CD4-positive, alpha-beta T cell (primary cell): ENCODE measurements at regions not wholly inside any gene's neighbourhood (a gene's known extent, or its start where the extent isn't known, plus 50 kb on each side); places are given as distances from the start of the nearest gene placed in this dataset.
"Not testable (repeated sequence)": the region's sequence is repeated elsewhere in the genome, so short reads cannot be mapped to it uniquely, and the experiment has no call there.

Source experiments
- ATAC-seq: fragments of 200-7000 bp; cut with Tn5 transposase; one replicate; pipeline ENCODE4 v1.10.0; 2022; ENCODE audit warnings: mild to moderate bottlenecking; ENCODE audit not compliant: poor library complexity
- CTCF ChIA-PET: fragments of 350-600 bp; sonication (Branson Sonifier 250); formaldehyde crosslinking; loops from one replicate; lab custom pipeline; 2021; ENCODE audit warnings: antibody characterized with exemption, inconsistent platforms; lab: Charles Lee
- POLR2A ChIA-PET: fragments of 350-600 bp; sonication (Branson Sonifier 250); formaldehyde crosslinking; loops from one replicate; lab custom pipeline; 2021; ENCODE audit warnings: antibody characterized with exemption, inconsistent platforms; lab: Charles Lee
- DNase-seq, 14 experiments: peaks; one replicate each; pipeline ENCODE4 v3.0.0-alpha.2; 2013 to 2020; ENCODE audit warnings: mixed read lengths in 2 of 14
- H3K27ac ChIP-seq, 2 donors: one replicate each; pipeline versions ENCODE4 v1.5.1 to v1.7.0; 2013; ENCODE audit warnings: low read length in 2 of 2, low read depth in 1 of 2, mild to moderate bottlenecking in 1 of 2
- H3K27me3 ChIP-seq, 2 experiments: 1 replicate in 1 of 2; 2 replicates in 1 of 2; pipeline versions ENCODE4 v1.6.1 to v1.7.0; 2013; ENCODE audit warnings: low read length in 2 of 2, control low read depth in 1 of 2, mild to moderate bottlenecking in 1 of 2, moderate library complexity in 1 of 2; ENCODE audit not compliant: insufficient read depth in 2 of 2, control insufficient read depth in 1 of 2
- H3K36me3 ChIP-seq: one replicate; pipeline ENCODE4 v1.6.1; 2013; ENCODE audit warnings: low read length, control low read depth; ENCODE audit not compliant: insufficient read depth
- H3K4me1 ChIP-seq: one replicate; pipeline ENCODE4 v1.6.1; 2013; ENCODE audit warnings: low read length, control low read depth; ENCODE audit not compliant: insufficient read depth
- H3K4me3 ChIP-seq: one replicate; pipeline ENCODE4 v1.5.1; 2013; ENCODE audit warnings: mild to moderate bottlenecking, low read length, moderate library complexity
- H3K9me3 ChIP-seq, 2 experiments: 1 replicate in 1 of 2; 2 replicates in 1 of 2; pipeline versions ENCODE4 v1.6.1 to v1.7.0; 2013; ENCODE audit warnings: low read length in 2 of 2, mild to moderate bottlenecking in 2 of 2, control low read depth in 1 of 2, moderate library complexity in 1 of 2; ENCODE audit not compliant: control insufficient read depth in 1 of 2, insufficient read depth in 1 of 2
- H3K27ac Mint-ChIP-seq: one replicate; pipeline ENCODE4 v1.8.0; 2020; ENCODE audit warnings: mixed read lengths
- H3K27me3 Mint-ChIP-seq: one replicate; pipeline ENCODE4 v1.8.0; 2021; ENCODE audit warnings: mixed read lengths
- H3K36me3 Mint-ChIP-seq: one replicate; pipeline ENCODE4 v1.8.0; 2021; ENCODE audit warnings: low read depth, mixed read lengths
- H3K4me1 Mint-ChIP-seq: one replicate; pipeline ENCODE4 v1.8.0; 2021; ENCODE audit warnings: low read depth, mixed read lengths
- H3K4me3 Mint-ChIP-seq: one replicate; pipeline ENCODE4 v1.8.0; 2020; ENCODE audit warnings: mild to moderate bottlenecking, mixed read lengths
- H3K9me3 Mint-ChIP-seq: one replicate; pipeline ENCODE4 v1.8.0; 2020; ENCODE audit warnings: mixed read lengths
- intact Hi-C, 2 experiments: fragments of 100-400 bp; cut with DNase I in 1 of 2; cut with micrococcal nuclease in 1 of 2; formaldehyde crosslinking; loops; one replicate each; pipeline versions ENCODE4 v1.15.1 to v1.9.0; 2023 to 2025; cut with DNase I, micrococcal nuclease
- TF ChIP-seq, protein P1 (sequence below): fragments of 200-600 bp; IDR thresholded peaks from one replicate; pipeline ENCODE4 v1.8.0; 2022; ENCODE audit warnings: antibody characterized with exemption, mild to moderate bottlenecking

DNA sequence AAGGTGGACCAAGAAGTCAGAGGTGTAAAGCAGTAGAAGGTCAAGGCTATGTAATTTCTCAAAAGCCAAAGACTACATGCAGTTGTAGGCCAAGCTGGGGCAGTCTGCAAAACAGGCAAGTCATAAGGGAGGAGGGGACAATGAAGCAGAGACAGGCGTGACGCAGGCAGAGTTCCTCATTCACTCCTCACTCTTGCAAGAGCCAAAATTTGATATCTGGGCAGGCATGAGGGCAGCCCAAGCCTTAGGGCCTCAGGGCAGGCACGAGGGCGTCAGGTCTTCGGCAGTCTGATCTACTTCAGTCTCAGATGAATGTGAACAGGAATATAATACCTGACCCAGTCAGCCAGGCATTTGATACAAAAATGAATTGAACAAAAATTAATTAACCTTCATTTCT lies 86.4 kb upstream of the AGA start:
- Mint-ChIP-seq H3K36me3 (no peaks in the 10 kb centered on the region), H3K9me3 (no peaks in the 10 kb centered on the region), H3K27me3 (no peaks in the 10 kb centered on the region), H3K4me1 (no peaks in the 10 kb centered on the region), H3K27ac (no peak overlapping the region), H3K4me3 (no peak overlapping the region)
- Histone ChIP-seq H3K9me3 (no peaks in the 10 kb centered on the region), H3K36me3 (no peaks in the 10 kb centered on the region), H3K4me3 (no peak overlapping the region), H3K4me1 (no peaks in the 10 kb centered on the region), H3K27ac (no peak overlapping the region), H3K27me3 (no peaks in the 10 kb centered on the region)
- ATAC-seq (no peak), DNase-seq (no peak)
- POLR2A ChIA-PET: no interaction called here
- CTCF ChIA-PET: no interaction called here
- TF ChIP-seq, protein P1, sequence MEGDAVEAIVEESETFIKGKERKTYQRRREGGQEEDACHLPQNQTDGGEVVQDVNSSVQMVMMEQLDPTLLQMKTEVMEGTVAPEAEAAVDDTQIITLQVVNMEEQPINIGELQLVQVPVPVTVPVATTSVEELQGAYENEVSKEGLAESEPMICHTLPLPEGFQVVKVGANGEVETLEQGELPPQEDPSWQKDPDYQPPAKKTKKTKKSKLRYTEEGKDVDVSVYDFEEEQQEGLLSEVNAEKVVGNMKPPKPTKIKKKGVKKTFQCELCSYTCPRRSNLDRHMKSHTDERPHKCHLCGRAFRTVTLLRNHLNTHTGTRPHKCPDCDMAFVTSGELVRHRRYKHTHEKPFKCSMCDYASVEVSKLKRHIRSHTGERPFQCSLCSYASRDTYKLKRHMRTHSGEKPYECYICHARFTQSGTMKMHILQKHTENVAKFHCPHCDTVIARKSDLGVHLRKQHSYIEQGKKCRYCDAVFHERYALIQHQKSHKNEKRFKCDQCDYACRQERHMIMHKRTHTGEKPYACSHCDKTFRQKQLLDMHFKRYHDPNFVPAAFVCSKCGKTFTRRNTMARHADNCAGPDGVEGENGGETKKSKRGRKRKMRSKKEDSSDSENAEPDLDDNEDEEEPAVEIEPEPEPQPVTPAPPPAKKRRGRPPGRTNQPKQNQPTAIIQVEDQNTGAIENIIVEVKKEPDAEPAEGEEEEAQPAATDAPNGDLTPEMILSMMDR: no peak
- intact Hi-C loops: no loop called here

DNA sequence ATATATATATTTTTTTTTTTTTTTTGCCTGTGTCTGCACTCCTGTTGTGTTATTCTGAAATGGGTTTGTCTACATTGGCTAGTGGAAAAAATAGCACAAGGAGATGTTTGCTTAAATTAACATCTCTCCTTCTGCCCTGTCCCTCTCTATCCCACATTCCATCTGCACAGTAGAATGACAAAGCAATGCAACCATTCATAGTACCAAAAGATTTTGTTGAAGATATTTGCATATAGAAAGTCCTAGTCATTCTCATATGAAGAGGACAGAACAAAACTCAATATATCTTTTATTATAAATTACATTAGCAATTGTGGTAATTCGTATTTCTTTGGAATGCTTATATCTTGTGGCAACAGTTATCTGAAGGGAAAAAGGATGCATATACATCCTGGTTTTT lies 88.3 kb upstream of the AGA start:
- DNase-seq: no peak
- Mint-ChIP-seq H3K27ac (no peak overlapping the region), H3K36me3 (no peaks in the 10 kb centered on the region), H3K4me3 (no peak overlapping the region), H3K27me3 (no peaks in the 10 kb centered on the region), H3K9me3 (no peaks in the 10 kb centered on the region), H3K4me1 (no peaks in the 10 kb centered on the region)
- intact Hi-C loops: no loop called here
- ChIA-PET POLR2A (no interaction called here), CTCF (no interaction called here)
- no peak for ATAC-seq
- Histone ChIP-seq H3K27me3 (no peaks in the 10 kb centered on the region), H3K9me3 (peaks cover 0 to 4% of the 10 kb centered on the region in 2 experiments), H3K36me3 (no peaks in the 10 kb centered on the region), H3K4me3 (no peak overlapping the region), H3K27ac (no peak overlapping the region), H3K4me1 (no peaks in the 10 kb centered on the region)
- TF ChIP-seq, protein P1: no peak

DNA sequence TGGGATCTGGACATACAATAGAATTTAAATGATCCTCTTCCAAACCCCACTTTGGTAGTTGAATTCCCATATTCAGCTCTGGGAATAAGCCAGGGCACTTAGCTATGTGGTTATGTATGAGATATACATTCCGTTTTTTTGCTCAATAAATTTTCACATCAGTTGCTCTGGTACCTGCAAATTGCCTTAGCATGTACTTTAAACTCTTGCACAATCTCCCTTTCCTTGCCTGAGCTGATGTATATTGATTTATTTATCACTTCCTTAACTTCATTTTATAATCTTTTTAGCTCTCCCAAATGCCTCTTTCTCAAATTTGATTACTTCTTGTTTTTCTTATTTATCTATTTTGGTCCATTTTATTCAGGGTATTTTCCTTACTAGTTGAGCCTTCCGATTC lies 90.1 kb upstream of the AGA start:
- Mint-ChIP-seq H3K36me3 (no peaks in the 10 kb centered on the region), H3K4me3 (no peak overlapping the region), H3K9me3 (no peaks in the 10 kb centered on the region), H3K27me3 (no peaks in the 10 kb centered on the region), H3K27ac (no peak overlapping the region), H3K4me1 (no peaks in the 10 kb centered on the region)
- Histone ChIP-seq H3K27me3 (no peaks in the 10 kb centered on the region), H3K27ac (no peak overlapping the region), H3K4me3 (no peak overlapping the region), H3K36me3 (no peaks in the 10 kb centered on the region), H3K9me3 (peaks cover 0 to 4% of the 10 kb centered on the region in 2 experiments), H3K4me1 (no peaks in the 10 kb centered on the region)
- ChIA-PET POLR2A (no interaction called here), CTCF (interaction anchor here (0.6 kb wide), 1 partner anchor 17 kb away, joined by 3 read pairs; no protein-coding TSS in a partner anchor)
- intact Hi-C loops: no loop called here
- DNase-seq: no peak
- TF ChIP-seq, protein P1: no peak
- no peak for ATAC-seq

DNA sequence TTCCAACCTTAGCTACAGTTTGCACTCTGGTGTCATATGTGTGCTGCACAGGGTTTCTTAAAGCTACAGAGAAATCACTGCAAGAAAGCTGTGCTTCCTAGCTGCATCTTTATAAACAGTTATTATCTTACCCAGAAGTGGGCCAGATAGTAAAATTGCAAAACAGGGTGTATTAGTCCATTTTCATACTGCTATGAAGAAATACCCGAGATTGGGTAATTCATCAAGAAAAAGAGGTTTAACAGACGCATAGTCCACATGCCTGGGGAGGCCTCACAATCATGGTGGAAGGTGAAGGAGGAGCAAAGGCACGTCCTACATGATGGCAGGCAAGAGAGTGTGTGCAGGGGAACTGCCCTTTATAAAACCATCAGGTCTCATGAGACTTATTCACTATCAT lies 92.6 kb upstream of the AGA start:
- POLR2A ChIA-PET, H3K27ac Mint-ChIP-seq, H3K4me3 ChIP-seq, H3K27ac ChIP-seq, H3K27me3 Mint-ChIP-seq, H3K27me3 ChIP-seq, H3K36me3 ChIP-seq, DNase-seq, ATAC-seq, H3K9me3 Mint-ChIP-seq, H3K9me3 ChIP-seq, H3K4me3 Mint-ChIP-seq, H3K4me1 ChIP-seq, H3K4me1 Mint-ChIP-seq, H3K36me3 Mint-ChIP-seq, intact Hi-C loops, CTCF ChIA-PET: not testable (repeated sequence)
